Neural cell (in vitro differentiated cells): ENCODE measurements at regions not wholly inside any gene's neighbourhood (a gene's known extent, or its start where the extent isn't known, plus 50 kb on each side); places are given as distances from the start of the nearest gene placed in this dataset.

Source experiments
- EZH2 ChIP-seq: fragments of 200-600, 300-800 bp; shearing (Covaris generic), sonication (generic); IDR thresholded peaks from 2 replicates; pipeline ENCODE4 v1.6.1; 2014; ENCODE audit warnings: antibody characterized with exemption, low read length, borderline replicate concordance, mild to moderate bottlenecking; ENCODE audit not compliant: insufficient read depth, poor library complexity, severe bottlenecking
- POLR2AphosphoS5 ChIP-seq: IDR thresholded peaks from 2 replicates; pipeline ENCODE4 v1.6.1; 2012
- REST ChIP-seq: IDR thresholded peaks from 2 replicates; pipeline ENCODE4 v1.6.1; 2012; ENCODE audit warnings: borderline replicate concordance
- TF ChIP-seq, protein P1 (sequence below): fragments of 450-650 bp; IDR thresholded peaks from 2 replicates; pipeline ENCODE4 v1.5.1; 2014; ENCODE audit warnings: antibody characterized with exemption, mild to moderate bottlenecking, moderate library complexity; ENCODE audit not compliant: poor library complexity, severe bottlenecking

GRCh38 chr12:92335831-92336230, 190.2 kb upstream of the BTG1 start:
- TF ChIP-seq REST (no peak), POLR2AphosphoS5 (no peak), EZH2 (no peak)
- TF ChIP-seq, protein P1, sequence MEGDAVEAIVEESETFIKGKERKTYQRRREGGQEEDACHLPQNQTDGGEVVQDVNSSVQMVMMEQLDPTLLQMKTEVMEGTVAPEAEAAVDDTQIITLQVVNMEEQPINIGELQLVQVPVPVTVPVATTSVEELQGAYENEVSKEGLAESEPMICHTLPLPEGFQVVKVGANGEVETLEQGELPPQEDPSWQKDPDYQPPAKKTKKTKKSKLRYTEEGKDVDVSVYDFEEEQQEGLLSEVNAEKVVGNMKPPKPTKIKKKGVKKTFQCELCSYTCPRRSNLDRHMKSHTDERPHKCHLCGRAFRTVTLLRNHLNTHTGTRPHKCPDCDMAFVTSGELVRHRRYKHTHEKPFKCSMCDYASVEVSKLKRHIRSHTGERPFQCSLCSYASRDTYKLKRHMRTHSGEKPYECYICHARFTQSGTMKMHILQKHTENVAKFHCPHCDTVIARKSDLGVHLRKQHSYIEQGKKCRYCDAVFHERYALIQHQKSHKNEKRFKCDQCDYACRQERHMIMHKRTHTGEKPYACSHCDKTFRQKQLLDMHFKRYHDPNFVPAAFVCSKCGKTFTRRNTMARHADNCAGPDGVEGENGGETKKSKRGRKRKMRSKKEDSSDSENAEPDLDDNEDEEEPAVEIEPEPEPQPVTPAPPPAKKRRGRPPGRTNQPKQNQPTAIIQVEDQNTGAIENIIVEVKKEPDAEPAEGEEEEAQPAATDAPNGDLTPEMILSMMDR = no peak
